GM21515 (cell line): ENCODE measurements at regions not wholly inside any gene's neighbourhood (a gene's known extent, or its start where the extent isn't known, plus 50 kb on each side); places are given as distances from the start of the nearest gene placed in this dataset.
"Not testable (repeated sequence)": the region's sequence is repeated elsewhere in the genome, so short reads cannot be mapped to it uniquely, and the experiment has no call there.

Source experiments
- ATAC-seq: cut with Tn5 transposase; IDR thresholded peaks from one replicate; pipeline ENCODE4 v1.9.1; 2021; ENCODE audit not compliant: unreplicated experiment

- ATAC-seq: no peak
These were observed 87.2 kb upstream of the NCOR2 start for GRCh38 chr12:124654666-124655047.

GRCh38 chr12:124653169-124653931, 85.9 kb upstream of the NCOR2 start:
- no peak for ATAC-seq

- ATAC-seq: no peak
These were observed 85.2 kb upstream of the NCOR2 start for GRCh38 chr12:124652661-124653060.

GRCh38 chr12:124651516-124652273, 84.3 kb upstream of the NCOR2 start:
- no peak for ATAC-seq

- no peak for ATAC-seq
These were observed 83.5 kb upstream of the NCOR2 start for GRCh38 chr12:124650912-124651311.

GRCh38 chr12:124648710-124649384, 81.4 kb upstream of the NCOR2 start:
- no peak for ATAC-seq

GRCh38 chr12:124647316-124647715, 79.9 kb upstream of the NCOR2 start:
- ATAC-seq: no peak

- no peak for ATAC-seq
These were observed 79.2 kb upstream of the NCOR2 start for GRCh38 chr12:124646385-124647230.

- ATAC-seq: no peak
These were observed 78.3 kb upstream of the NCOR2 start for GRCh38 chr12:124645530-124646244.

- ATAC-seq: not testable (repeated sequence)
These were observed 76.4 kb upstream of the NCOR2 start for GRCh38 chr12:124643768-124644167.

- no peak for ATAC-seq
These were observed 74.7 kb upstream of the NCOR2 start for GRCh38 chr12:124642105-124642504.

- no peak for ATAC-seq
These were observed 74.2 kb upstream of the NCOR2 start for GRCh38 chr12:124641591-124641990.

GRCh38 chr12:124640056-124640455, 72.6 kb upstream of the NCOR2 start:
- ATAC-seq: no peak

- ATAC-seq: no peak
These were observed 71.9 kb upstream of the NCOR2 start for GRCh38 chr12:124639122-124639806.

GRCh38 chr12:124637581-124637981, 70.2 kb upstream of the NCOR2 start:
- ATAC-seq: no peak

GRCh38 chr12:124637163-124637562, 69.8 kb upstream of the NCOR2 start:
- no peak for ATAC-seq

GRCh38 chr12:124636138-124636978, 68.9 kb upstream of the NCOR2 start:
- no peak for ATAC-seq

GRCh38 chr12:124635316-124635715, 67.9 kb upstream of the NCOR2 start:
- ATAC-seq: no peak
